SK-N-SH treated with all-trans-retinoic acid at 6 μM for 48 hours (cell line): ENCODE measurements at regions not wholly inside any gene's neighbourhood (a gene's known extent, or its start where the extent isn't known, plus 50 kb on each side); places are given as distances from the start of the nearest gene placed in this dataset.

Source experiments
- ATAC-seq: fragments of 200-7000 bp; cut with Tn5 transposase; 3 replicates; pipeline ENCODE4 v1.9.1; 2020; ENCODE audit warnings: mild to moderate bottlenecking, moderate library complexity
- ARNTL ChIP-seq: fragments of 450-650 bp; formaldehyde crosslinking; IDR thresholded peaks from 2 replicates; pipeline ENCODE4 v1.5.0; 2020; ENCODE audit warnings: low read depth, mild to moderate bottlenecking, moderate library complexity, borderline replicate concordance
- ESRRG ChIP-seq: fragments of 250-450 bp; sonication (Bioruptor Pico); IDR thresholded peaks from 2 replicates; pipeline ENCODE4 v1.6.1; 2021; ENCODE audit warnings: mild to moderate bottlenecking
- GLIS3 ChIP-seq: fragments of 250-450 bp; sonication (Bioruptor Pico); IDR thresholded peaks from 2 replicates; pipeline ENCODE4 v1.5.0; 2020; ENCODE audit warnings: mild to moderate bottlenecking, moderate library complexity
- ISL1 ChIP-seq: fragments of 250-450 bp; sonication (Bioruptor Pico); IDR thresholded peaks from 2 replicates; pipeline ENCODE4 v2.1.2; 2022; ENCODE audit warnings: mild to moderate bottlenecking, moderate library complexity
- OSR1 ChIP-seq: fragments of 250-450 bp; sonication (Bioruptor Pico); IDR thresholded peaks from 2 replicates; pipeline ENCODE4 v1.8.0; 2022; ENCODE audit warnings: moderate library complexity, mild to moderate bottlenecking, inconsistent platforms
- POU6F1 ChIP-seq: fragments of 250-450 bp; sonication (Bioruptor Pico); IDR thresholded peaks from 2 replicates; pipeline ENCODE4 v1.8.0; 2021; ENCODE audit warnings: low read depth, mild to moderate bottlenecking, moderate library complexity, borderline replicate concordance
- PPARA ChIP-seq: fragments of 250-450 bp; sonication (Bioruptor Pico); IDR thresholded peaks from 2 replicates; pipeline ENCODE4 v1.5.0; 2020; ENCODE audit warnings: mild to moderate bottlenecking, borderline replicate concordance
- RARB ChIP-seq: fragments of 250-450 bp; sonication (Bioruptor Pico); IDR thresholded peaks from 2 replicates; pipeline ENCODE4 v1.8.0; 2021; ENCODE audit warnings: mild to moderate bottlenecking, moderate library complexity
- SNAI2 ChIP-seq: fragments of 250-450 bp; sonication (Bioruptor Pico); IDR thresholded peaks from 2 replicates; pipeline ENCODE4 v1.5.0; 2020; ENCODE audit warnings: mild to moderate bottlenecking, moderate library complexity
- TOX ChIP-seq: fragments of 250-450 bp; sonication (Bioruptor Pico); IDR thresholded peaks from 2 replicates; pipeline ENCODE4 v1.8.0; 2021; ENCODE audit warnings: mild to moderate bottlenecking, moderate library complexity, borderline replicate concordance
- TSHZ2 ChIP-seq: fragments of 250-450 bp; sonication (Bioruptor Pico); IDR thresholded peaks from 2 replicates; pipeline ENCODE4 v1.5.0; 2020; ENCODE audit warnings: mild to moderate bottlenecking, moderate library complexity
- ZC3H10 ChIP-seq: fragments of 250-450 bp; sonication (Bioruptor Pico); IDR thresholded peaks from 2 replicates; pipeline ENCODE4 v1.5.1; 2021; ENCODE audit warnings: mild to moderate bottlenecking, moderate library complexity
- ZFP3 ChIP-seq: fragments of 250-450 bp; sonication (Bioruptor Pico); IDR thresholded peaks from 2 replicates; pipeline ENCODE4 v1.5.0; 2020; ENCODE audit warnings: mild to moderate bottlenecking, moderate library complexity
- ZFP30 ChIP-seq: fragments of 450-650 bp; formaldehyde crosslinking; IDR thresholded peaks from 2 replicates; pipeline ENCODE4 v1.5.0; 2022; ENCODE audit warnings: mild to moderate bottlenecking, moderate library complexity
- ZNF8 ChIP-seq: fragments of 450-650 bp; formaldehyde crosslinking; IDR thresholded peaks from 2 replicates; pipeline ENCODE4 v1.5.0; 2020; ENCODE audit warnings: mild to moderate bottlenecking, moderate library complexity
- TF ChIP-seq, protein P1 (sequence below): fragments of 250-450 bp; sonication (Bioruptor Pico); IDR thresholded peaks from 2 replicates; pipeline ENCODE4 v1.5.1; 2021; ENCODE audit warnings: mild to moderate bottlenecking, moderate library complexity
- TF ChIP-seq, protein P2 (sequence below): fragments of 250-450 bp; sonication (Bioruptor Pico); IDR thresholded peaks from 2 replicates; pipeline ENCODE4 v1.5.1; 2020; ENCODE audit warnings: low read depth, mild to moderate bottlenecking, moderate library complexity
- TF ChIP-seq, protein P3 (sequence below): fragments of 250-450 bp; sonication (Bioruptor Pico); IDR thresholded peaks from 2 replicates; pipeline ENCODE4 v1.8.0; 2020; ENCODE audit warnings: mild to moderate bottlenecking, moderate library complexity, borderline replicate concordance

GRCh38 chr2:106708209-106708608, 177.8 kb downstream of the ST6GAL2 start (continued):
- TF ChIP-seq, protein P1, sequence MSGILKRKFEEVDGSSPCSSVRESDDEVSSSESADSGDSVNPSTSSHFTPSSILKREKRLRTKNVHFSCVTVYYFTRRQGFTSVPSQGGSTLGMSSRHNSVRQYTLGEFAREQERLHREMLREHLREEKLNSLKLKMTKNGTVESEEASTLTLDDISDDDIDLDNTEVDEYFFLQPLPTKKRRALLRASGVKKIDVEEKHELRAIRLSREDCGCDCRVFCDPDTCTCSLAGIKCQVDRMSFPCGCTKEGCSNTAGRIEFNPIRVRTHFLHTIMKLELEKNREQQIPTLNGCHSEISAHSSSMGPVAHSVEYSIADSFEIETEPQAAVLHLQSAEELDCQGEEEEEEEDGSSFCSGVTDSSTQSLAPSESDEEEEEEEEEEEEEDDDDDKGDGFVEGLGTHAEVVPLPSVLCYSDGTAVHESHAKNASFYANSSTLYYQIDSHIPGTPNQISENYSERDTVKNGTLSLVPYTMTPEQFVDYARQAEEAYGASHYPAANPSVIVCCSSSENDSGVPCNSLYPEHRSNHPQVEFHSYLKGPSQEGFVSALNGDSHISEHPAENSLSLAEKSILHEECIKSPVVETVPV (CRISPR knock-in tag) = no peak
- no peak for TF ChIP-seq ISL1
- no peak for TF ChIP-seq ZNF8 (CRISPR knock-in tag)
- no peak for TF ChIP-seq ZFP30 (CRISPR knock-in tag)
- TF ChIP-seq ARNTL (CRISPR knock-in tag) = no peak
- no peak for TF ChIP-seq SNAI2
- TF ChIP-seq, protein P2, sequence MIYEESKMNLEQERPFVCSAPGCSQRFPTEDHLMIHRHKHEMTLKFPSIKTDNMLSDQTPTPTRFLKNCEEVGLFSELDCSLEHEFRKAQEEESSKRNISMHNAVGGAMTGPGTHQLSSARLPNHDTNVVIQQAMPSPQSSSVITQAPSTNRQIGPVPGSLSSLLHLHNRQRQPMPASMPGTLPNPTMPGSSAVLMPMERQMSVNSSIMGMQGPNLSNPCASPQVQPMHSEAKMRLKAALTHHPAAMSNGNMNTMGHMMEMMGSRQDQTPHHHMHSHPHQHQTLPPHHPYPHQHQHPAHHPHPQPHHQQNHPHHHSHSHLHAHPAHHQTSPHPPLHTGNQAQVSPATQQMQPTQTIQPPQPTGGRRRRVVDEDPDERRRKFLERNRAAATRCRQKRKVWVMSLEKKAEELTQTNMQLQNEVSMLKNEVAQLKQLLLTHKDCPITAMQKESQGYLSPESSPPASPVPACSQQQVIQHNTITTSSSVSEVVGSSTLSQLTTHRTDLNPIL (CRISPR knock-in tag) = no peak
- no peak for TF ChIP-seq GLIS3
- TF ChIP-seq PPARA (CRISPR knock-in tag) = no peak
- no peak for TF ChIP-seq ZC3H10 (CRISPR knock-in tag)
- no peak for TF ChIP-seq POU6F1

DNA sequence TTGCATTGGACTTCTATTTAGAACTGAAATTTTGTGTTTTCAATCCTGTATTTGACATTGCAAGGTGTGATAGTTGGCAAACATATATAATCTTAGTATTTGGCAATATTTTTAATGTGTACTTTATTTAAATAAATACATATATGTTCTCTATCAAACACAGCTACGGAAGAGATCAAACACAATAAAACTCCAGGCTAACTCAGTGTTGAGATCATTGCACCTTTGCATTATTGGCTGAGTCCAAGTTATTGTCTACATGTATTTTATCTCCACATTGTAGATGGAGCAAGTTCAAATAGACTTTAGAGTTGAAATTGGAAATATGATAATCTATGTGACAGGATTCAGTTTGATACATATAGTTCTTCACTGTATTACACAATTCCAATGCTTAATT, 176.7 kb downstream of the ST6GAL2 start:
- no peak for ATAC-seq
- TF ChIP-seq ZFP3 (CRISPR knock-in tag) = no peak
- TF ChIP-seq OSR1 (CRISPR knock-in tag) = no peak
- no peak for TF ChIP-seq ISL1
- no peak for TF ChIP-seq TOX
- TF ChIP-seq GLIS3 = no peak
- TF ChIP-seq ZNF8 (CRISPR knock-in tag) = no peak
- TF ChIP-seq, protein P2 (CRISPR knock-in tag) = no peak
- TF ChIP-seq, protein P3, sequence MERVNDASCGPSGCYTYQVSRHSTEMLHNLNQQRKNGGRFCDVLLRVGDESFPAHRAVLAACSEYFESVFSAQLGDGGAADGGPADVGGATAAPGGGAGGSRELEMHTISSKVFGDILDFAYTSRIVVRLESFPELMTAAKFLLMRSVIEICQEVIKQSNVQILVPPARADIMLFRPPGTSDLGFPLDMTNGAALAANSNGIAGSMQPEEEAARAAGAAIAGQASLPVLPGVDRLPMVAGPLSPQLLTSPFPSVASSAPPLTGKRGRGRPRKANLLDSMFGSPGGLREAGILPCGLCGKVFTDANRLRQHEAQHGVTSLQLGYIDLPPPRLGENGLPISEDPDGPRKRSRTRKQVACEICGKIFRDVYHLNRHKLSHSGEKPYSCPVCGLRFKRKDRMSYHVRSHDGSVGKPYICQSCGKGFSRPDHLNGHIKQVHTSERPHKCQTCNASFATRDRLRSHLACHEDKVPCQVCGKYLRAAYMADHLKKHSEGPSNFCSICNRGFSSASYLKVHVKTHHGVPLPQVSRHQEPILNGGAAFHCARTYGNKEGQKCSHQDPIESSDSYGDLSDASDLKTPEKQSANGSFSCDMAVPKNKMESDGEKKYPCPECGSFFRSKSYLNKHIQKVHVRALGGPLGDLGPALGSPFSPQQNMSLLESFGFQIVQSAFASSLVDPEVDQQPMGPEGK (CRISPR knock-in tag) = no peak
- no peak for TF ChIP-seq RARB
- TF ChIP-seq ESRRG (CRISPR knock-in tag) = no peak
- no peak for TF ChIP-seq PPARA (CRISPR knock-in tag)
- TF ChIP-seq TSHZ2 (CRISPR knock-in tag) = no peak
- TF ChIP-seq, protein P1 (CRISPR knock-in tag) = no peak

DNA sequence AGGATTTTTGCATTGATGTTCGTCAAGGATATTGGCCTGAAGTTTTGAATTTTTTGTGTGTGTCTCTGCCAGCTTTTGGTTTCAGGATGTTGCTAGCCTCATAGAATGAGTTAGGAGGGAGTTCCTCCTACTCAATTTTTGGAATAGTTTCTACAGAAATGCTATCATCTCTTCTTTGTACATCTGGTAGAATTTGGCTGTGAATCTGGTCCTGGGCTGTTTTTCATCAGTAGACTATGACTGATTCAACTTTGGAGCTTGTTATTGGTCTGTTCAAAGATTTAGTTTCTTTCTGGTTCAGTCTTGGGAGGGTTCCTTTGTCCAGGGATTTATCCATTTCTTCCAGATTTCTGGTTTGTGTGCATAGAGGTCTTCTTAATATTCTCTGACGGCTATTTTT, 166.7 kb downstream of the ST6GAL2 start:
- ATAC-seq = no peak
- TF ChIP-seq ISL1 (no peak), SNAI2 (no peak), ZFP30 (CRISPR knock-in tag) (no peak), ESRRG (CRISPR knock-in tag) (no peak), OSR1 (CRISPR knock-in tag) (no peak), TSHZ2 (CRISPR knock-in tag) (no peak), ARNTL (CRISPR knock-in tag) (no peak)
- TF ChIP-seq, protein P1 (CRISPR knock-in tag) = no peak
- TF ChIP-seq, protein P2 (CRISPR knock-in tag) = no peak
